H1 (cell line): ENCODE measurements at regions not wholly inside any gene's neighbourhood (a gene's known extent, or its start where the extent isn't known, plus 50 kb on each side); places are given as distances from the start of the nearest gene placed in this dataset.

ENCODE experiments used
- CTCF ChIA-PET: fragments of 300-600 bp; sonication (Branson Sonifier 250); formaldehyde crosslinking; loops from one replicate; lab custom pipeline; 2021; ENCODE audit not compliant: partially characterized antibody; lab: Charles Lee
- POLR2A ChIA-PET: fragments of 300-600 bp; sonication (Branson Sonifier 250); formaldehyde crosslinking; loops from one replicate; lab custom pipeline; 2021; ENCODE audit warnings: inconsistent platforms; ENCODE audit not compliant: partially characterized antibody; lab: Charles Lee
- DNase-seq, 2 experiments: peaks; one replicate each; pipeline versions ENCODE4 v3.0.0 to v3.0.0-alpha.2; 2010 to 2022; ENCODE audit warnings: low spot score in 2 of 2, low read depth in 1 of 2, mixed read lengths in 1 of 2
- FAIRE-seq: peaks from 2 replicates; lab custom pipeline; 2011; peaks lifted over from hg19 to GRCh38; lab: Jason Lieb, UNC
- H2AFZ ChIP-seq: 2 replicates; pipeline ENCODE4 v1.8.1; 2012; ENCODE audit warnings: low read length, inconsistent platforms
- H2AK5ac ChIP-seq: 2 replicates; pipeline ENCODE4 v1.6.1; 2013; ENCODE audit warnings: low read depth, low read length
- H2BK120ac ChIP-seq: replicated peaks from 2 replicates; pipeline ENCODE3; 2013; ENCODE audit warnings: low read depth, low read length, inconsistent platforms
- H2BK12ac ChIP-seq: 2 replicates; pipeline ENCODE4 v1.6.1; 2013; ENCODE audit warnings: low read depth, low read length
- H2BK15ac ChIP-seq: 2 replicates; pipeline ENCODE4 v1.6.1; 2013; ENCODE audit warnings: low read length
- H2BK20ac ChIP-seq: 2 replicates; pipeline ENCODE4 v1.6.1; 2013; ENCODE audit warnings: low read length
- H2BK5ac ChIP-seq: 2 replicates; pipeline ENCODE4 v1.6.1; 2013; ENCODE audit warnings: low read depth, low read length
- H3K14ac ChIP-seq: 2 replicates; pipeline ENCODE4 v1.6.1; 2013; ENCODE audit warnings: inconsistent platforms; ENCODE audit not compliant: insufficient read length
- H3K18ac ChIP-seq: 2 replicates; pipeline ENCODE4 v1.6.1; 2013; ENCODE audit warnings: low read length; ENCODE audit errors: extremely low read depth
- H3K23ac ChIP-seq: 2 replicates; pipeline ENCODE4 v1.6.1; 2013; ENCODE audit warnings: inconsistent platforms; ENCODE audit not compliant: insufficient read length
- H3K23me2 ChIP-seq: 2 replicates; pipeline ENCODE4 v1.6.1; 2013; ENCODE audit warnings: low read depth, low read length
- H3K27ac ChIP-seq: 2 replicates; pipeline ENCODE4 v1.6.1; 2011; ENCODE audit warnings: low read depth, low read length, inconsistent platforms
- H3K27me3 ChIP-seq, 4 experiments: replicated peaks in 1 of 4; 1 replicate in 1 of 4; 2 replicates in 3 of 4; pipeline versions ENCODE4 v1.6.1 to v1.8.1; 2011 to 2013; ENCODE audit warnings: low read length in 3 of 4, mild to moderate bottlenecking in 3 of 4, inconsistent platforms in 2 of 4, mixed read lengths in 2 of 4, moderate library complexity in 1 of 4; ENCODE audit not compliant: control insufficient read depth in 3 of 4, insufficient read depth in 3 of 4; ENCODE audit errors: extremely low read depth in 1 of 4
- H3K36me3 ChIP-seq, 4 experiments: 2 replicates each; pipeline versions ENCODE4 v1.6.1 to v1.8.1; 2011 to 2013; ENCODE audit warnings: mild to moderate bottlenecking in 4 of 4, low read length in 3 of 4, moderate library complexity in 2 of 4, control low read depth in 1 of 4, inconsistent platforms in 1 of 4; ENCODE audit not compliant: insufficient read depth in 4 of 4, control insufficient read depth in 2 of 4
- H3K4ac ChIP-seq: replicated peaks from 2 replicates; pipeline ENCODE3; 2013; ENCODE audit warnings: low read length, low read depth, mixed read lengths, inconsistent platforms; ENCODE audit not compliant: insufficient read length
- H3K4me1 ChIP-seq, 4 experiments: replicated peaks in 1 of 4; 1 replicate in 1 of 4; 2 replicates in 3 of 4; pipeline versions ENCODE4 v1.6.1 to v1.8.1; 2011 to 2013; ENCODE audit warnings: low read length in 3 of 4, inconsistent platforms in 2 of 4, mixed read lengths in 1 of 4; ENCODE audit not compliant: insufficient read depth in 4 of 4, control insufficient read depth in 3 of 4
- H3K4me2 ChIP-seq, 2 experiments: 2 replicates each; pipeline versions ENCODE4 v1.6.1 to v1.8.1; 2011 to 2013; ENCODE audit warnings: low read depth in 2 of 2, low read length in 2 of 2, control low read depth in 1 of 2, inconsistent platforms in 1 of 2, mild to moderate bottlenecking in 1 of 2; ENCODE audit not compliant: insufficient read depth in 1 of 2
- H3K4me3 ChIP-seq, 4 experiments: fragments of 200-600, 300-600 bp in 1 of 4; sonication (generic), shearing (Covaris generic), sonication (Bioruptor Twin) in 1 of 4; 2 replicates each; pipeline versions ENCODE4 v1.5.1 to v1.8.1; 2011 to 2016; ENCODE audit warnings: low read length in 4 of 4, low read depth in 3 of 4, control low read depth in 2 of 4, inconsistent platforms in 2 of 4, mild to moderate bottlenecking in 2 of 4, mixed read lengths in 1 of 4, moderate library complexity in 1 of 4; ENCODE audit not compliant: insufficient read depth in 2 of 4; ENCODE audit errors: extremely low read depth in 1 of 4
- H3K56ac ChIP-seq: replicated peaks from 2 replicates; pipeline ENCODE3; 2013; ENCODE audit warnings: low read depth, mild to moderate bottlenecking, mixed read lengths, low read length, inconsistent platforms; ENCODE audit not compliant: insufficient read length
- H3K79me1 ChIP-seq: 2 replicates; pipeline ENCODE4 v1.6.1; 2013; ENCODE audit warnings: low read depth, low read length, control low read depth
- H3K79me2 ChIP-seq, 2 experiments: 2 replicates each; pipeline versions ENCODE4 v1.6.1 to v1.8.1; 2012 to 2013; ENCODE audit warnings: low read length in 2 of 2, mild to moderate bottlenecking in 2 of 2, inconsistent platforms in 1 of 2; ENCODE audit not compliant: insufficient read depth in 2 of 2, control insufficient read depth in 1 of 2
- H3K9ac ChIP-seq, 4 experiments: replicated peaks in 1 of 4; 1 replicate in 1 of 4; 2 replicates in 3 of 4; pipeline versions ENCODE4 v1.6.1 to v1.8.1; 2011 to 2013; ENCODE audit warnings: low read depth in 3 of 4, low read length in 3 of 4, control low read depth in 2 of 4, mild to moderate bottlenecking in 2 of 4, moderate library complexity in 2 of 4, inconsistent platforms in 1 of 4; ENCODE audit errors: extremely low read depth in 1 of 4
- H3K9me3 ChIP-seq, 2 experiments: 2 replicates each; pipeline versions ENCODE4 v1.6.1 to v1.8.1; 2012 to 2013; ENCODE audit warnings: mild to moderate bottlenecking in 2 of 2, moderate library complexity in 2 of 2, control low read depth in 1 of 2, inconsistent platforms in 1 of 2, low read depth in 1 of 2, low read length in 1 of 2, mixed read lengths in 1 of 2; ENCODE audit not compliant: insufficient read depth in 2 of 2
- H4K20me1 ChIP-seq, 2 experiments: replicated peaks in 1 of 2; 2 replicates each; pipeline versions ENCODE3 to v1.8.1; 2011 to 2013; ENCODE audit warnings: inconsistent platforms in 2 of 2, low read length in 2 of 2, mild to moderate bottlenecking in 1 of 2; ENCODE audit not compliant: insufficient read depth in 2 of 2, control insufficient read depth in 1 of 2
- H4K5ac ChIP-seq: 2 replicates; pipeline ENCODE4 v1.6.1; 2013; ENCODE audit warnings: low read length, low read depth, mixed read lengths, inconsistent platforms; ENCODE audit not compliant: insufficient read length
- H4K8ac ChIP-seq: 2 replicates; pipeline ENCODE4 v1.8.0; 2013; ENCODE audit warnings: mild to moderate bottlenecking, moderate library complexity, low read length, inconsistent platforms; ENCODE audit not compliant: insufficient read depth; ENCODE audit errors: extremely low read depth
- H4K91ac ChIP-seq: replicated peaks from 2 replicates; pipeline ENCODE3; 2013; ENCODE audit warnings: low read length, mixed read lengths, inconsistent platforms; ENCODE audit not compliant: insufficient read length
- BACH1 ChIP-seq: IDR thresholded peaks from 2 replicates; pipeline ENCODE4 v1.6.1; 2012; ENCODE audit warnings: low read length, improper control_type of control experiment
- BCL11A ChIP-seq, 2 experiments: IDR thresholded peaks; one replicate each; pipeline ENCODE4 v1.6.1; 2011; ENCODE audit warnings: low read depth in 2 of 2, low read length in 2 of 2, mild to moderate bottlenecking in 2 of 2
- CBX8 ChIP-seq: fragments of 300-800, 300-1000 bp; sonication (generic); IDR thresholded peaks from 2 replicates; pipeline ENCODE4 v1.7.1; 2016; ENCODE audit warnings: low read depth, low read length, borderline replicate concordance
- EZH2 ChIP-seq: fragments of 200-600 bp; sonication (generic); IDR thresholded peaks from 2 replicates; pipeline ENCODE4 v1.7.1; 2012; ENCODE audit warnings: low read depth, mild to moderate bottlenecking, moderate library complexity, low read length, inconsistent platforms; ENCODE audit not compliant: severe bottlenecking
- GTF2F1 ChIP-seq: IDR thresholded peaks from 2 replicates; pipeline ENCODE4 v1.6.1; 2012; ENCODE audit warnings: low read depth, low read length, improper control_type of control experiment, borderline replicate concordance
- HDAC2 ChIP-seq, 2 experiments: fragments of 300-600 bp in 1 of 2; sonication (generic) in 1 of 2; IDR thresholded peaks; 2 replicates each; pipeline ENCODE4 v1.6.1; 2011 to 2012; ENCODE audit warnings: low read depth in 2 of 2, low read length in 2 of 2, mild to moderate bottlenecking in 2 of 2, moderate library complexity in 2 of 2, borderline replicate concordance in 1 of 2, inconsistent platforms in 1 of 2
- POLR2A ChIP-seq, 2 experiments: IDR thresholded peaks; 1 replicate in 1 of 2; 2 replicates in 1 of 2; pipeline ENCODE4 v1.6.1; 2011; ENCODE audit warnings: low read depth in 2 of 2, low read length in 2 of 2, mild to moderate bottlenecking in 2 of 2; ENCODE audit errors: control extremely low read depth in 1 of 2
- RBBP5 ChIP-seq: IDR thresholded peaks from 2 replicates; pipeline ENCODE4 v1.7.1; 2012; ENCODE audit warnings: low read depth, mild to moderate bottlenecking, inconsistent platforms, low read length, moderate library complexity, borderline replicate concordance
- SP4 ChIP-seq: IDR thresholded peaks from 2 replicates; pipeline ENCODE4 v1.6.1; 2012; ENCODE audit warnings: low read length, inconsistent platforms
- SRF ChIP-seq: IDR thresholded peaks from 2 replicates; pipeline ENCODE4 v1.6.1; 2011; ENCODE audit warnings: mild to moderate bottlenecking, low read depth, low read length, moderate library complexity
- TAF7 ChIP-seq: optimal IDR thresholded peaks from 2 replicates; pipeline ENCODE3; 2011; ENCODE audit warnings: low read depth, mild to moderate bottlenecking, inconsistent platforms, low read length, moderate library complexity, borderline replicate concordance
- TCF12 ChIP-seq: IDR thresholded peaks from 2 replicates; pipeline ENCODE4 v1.6.1; 2011; ENCODE audit warnings: low read depth, mild to moderate bottlenecking, low read length
- WGBS, 2 experiments: shearing (Covaris generic) in 1 of 2; methylation state at CpG; one replicate each; pipeline versions ENCODE4 v1.1.6 to v1.1.7; 2013 to 2015; ENCODE audit warnings: low lambda C conversion rate in 2 of 2, mixed read lengths in 2 of 2, inconsistent platforms in 1 of 2, low coverage in 1 of 2, missing lambda C conversion rate in 1 of 2; ENCODE audit not compliant: insufficient replicate concordance in 2 of 2, insufficient coverage in 1 of 2, insufficient read length in 1 of 2; ENCODE audit errors: extremely low coverage in 1 of 2, missing lambda C conversion rate in 1 of 2; 5-methylcytosine and 5-hydroxymethylcytosine counted together
- TF ChIP-seq, protein P1 (sequence below): IDR thresholded peaks from 2 replicates; pipeline ENCODE4 v1.6.1; 2012; ENCODE audit warnings: inconsistent platforms
- TF ChIP-seq, protein P2 (sequence below): IDR thresholded peaks from 2 replicates; pipeline ENCODE4 v1.6.1; 2011; ENCODE audit warnings: low read depth, mild to moderate bottlenecking, low read length; ENCODE audit not compliant: insufficient read depth

DNA sequence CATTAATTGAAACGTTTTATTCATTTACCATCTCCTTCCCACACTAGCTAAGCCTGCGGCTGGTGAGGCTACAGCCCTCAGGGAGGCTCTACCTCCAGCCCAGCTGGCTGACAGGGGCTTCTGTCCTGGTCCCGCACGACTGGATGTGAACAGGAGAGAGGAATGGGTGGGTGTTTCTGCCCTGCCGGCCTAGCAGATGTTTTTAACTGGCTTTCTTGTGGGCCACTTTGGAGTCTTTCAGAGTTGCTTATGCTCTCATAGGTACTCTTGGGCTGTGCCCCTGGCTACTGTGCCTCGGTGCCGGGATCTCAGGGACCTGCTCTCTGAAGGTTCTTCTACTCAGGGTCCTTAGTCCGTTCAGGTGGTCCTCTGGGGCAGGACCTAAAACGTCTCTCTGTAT is 184.3 kb upstream of the TWIST2 start:
- POLR2A ChIA-PET = no interaction called here
- Histone ChIP-seq H3K23ac (no peak overlapping the region), H2BK12ac (no peak overlapping the region), H4K20me1 (no peaks in the 10 kb centered on the region), H4K91ac (no peak overlapping the region), H2BK15ac (no peak overlapping the region), H2BK120ac (no peak overlapping the region), H3K4me2 (no peak overlapping the region), H2AK5ac (no peak overlapping the region), H3K23me2 (no peaks in the 10 kb centered on the region), H3K9me3 (no peaks in the 10 kb centered on the region), H3K27ac (no peak overlapping the region), H3K79me2 (no peaks in the 10 kb centered on the region), H3K36me3 (no peaks in the 10 kb centered on the region), H2AFZ (no peak overlapping the region), H3K9ac (no peak overlapping the region), H4K8ac (no peak overlapping the region; the same call in 1 of the 2 replicates), H3K4me1 (no peaks in the 10 kb centered on the region), H3K4ac (no peak overlapping the region), H3K56ac (no peak overlapping the region), H3K27me3 (no peaks in the 10 kb centered on the region; a peak in 1 of 7 replicates), H3K4me3 (no peak overlapping the region), H3K14ac (no peak overlapping the region), H2BK5ac (no peak overlapping the region), H2BK20ac (no peak overlapping the region), H4K5ac (no peak overlapping the region), H3K79me1 (no peaks in the 10 kb centered on the region), H3K18ac (no peak overlapping the region)
- 89% methylated on average over 9 of the region's 9 CpGs; no CpG with 5 or more reads in 1 of the 2 experiments for WGBS, 2 experiments
- DNase-seq (no peak), FAIRE-seq (no peak)
- CTCF ChIA-PET = no interaction called here
- TF ChIP-seq CBX8 (no peak), RBBP5 (no peak), TCF12 (no peak), SP4 (no peak), SRF (no peak), BACH1 (no peak), POLR2A (IDR thresholded peaks at IDR 0.05; ENCODE audit: control extremely low read depth in 1 of 2, low read depth in 2 of 2, low read length in 2 of 2) (no peak), TAF7 (no peak), BCL11A (IDR thresholded peaks at IDR 0.05; ENCODE audit: low read depth in 2 of 2, low read length in 2 of 2) (no peak), EZH2 (no peak), HDAC2 (IDR thresholded peaks at IDR 0.05; ENCODE audit: borderline replicate concordance in 1 of 2, low read depth in 2 of 2, low read length in 2 of 2) (no peak), GTF2F1 (no peak)
- TF ChIP-seq, protein P1, sequence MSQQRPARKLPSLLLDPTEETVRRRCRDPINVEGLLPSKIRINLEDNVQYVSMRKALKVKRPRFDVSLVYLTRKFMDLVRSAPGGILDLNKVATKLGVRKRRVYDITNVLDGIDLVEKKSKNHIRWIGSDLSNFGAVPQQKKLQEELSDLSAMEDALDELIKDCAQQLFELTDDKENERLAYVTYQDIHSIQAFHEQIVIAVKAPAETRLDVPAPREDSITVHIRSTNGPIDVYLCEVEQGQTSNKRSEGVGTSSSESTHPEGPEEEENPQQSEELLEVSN = no peak
- TF ChIP-seq, protein P2, sequence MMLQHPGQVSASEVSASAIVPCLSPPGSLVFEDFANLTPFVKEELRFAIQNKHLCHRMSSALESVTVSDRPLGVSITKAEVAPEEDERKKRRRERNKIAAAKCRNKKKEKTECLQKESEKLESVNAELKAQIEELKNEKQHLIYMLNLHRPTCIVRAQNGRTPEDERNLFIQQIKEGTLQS = no peak
